Mucosa of stomach (tissue), 1 donor: ENCODE measurements at regions not wholly inside any gene's neighbourhood (a gene's known extent, or its start where the extent isn't known, plus 50 kb on each side); places are given as distances from the start of the nearest gene placed in this dataset.

ENCODE experiments used
- H3K27me3 ChIP-seq: one replicate; pipeline ENCODE4 v1.7.0; 2013; ENCODE audit warnings: mild to moderate bottlenecking, low read length; ENCODE audit not compliant: control insufficient read depth, insufficient read depth
- H3K36me3 ChIP-seq: one replicate; pipeline ENCODE4 v1.7.0; 2013; ENCODE audit warnings: low read length; ENCODE audit not compliant: control insufficient read depth, insufficient read depth
- H3K4me1 ChIP-seq: one replicate; pipeline ENCODE4 v1.7.0; 2013; ENCODE audit warnings: mild to moderate bottlenecking, low read length; ENCODE audit not compliant: control insufficient read depth, insufficient read depth
- H3K4me3 ChIP-seq: one replicate; pipeline ENCODE4 v1.7.0; 2013; ENCODE audit warnings: low read length
- H3K9ac ChIP-seq: one replicate; pipeline ENCODE4 v1.7.0; 2013; ENCODE audit warnings: mild to moderate bottlenecking, low read length, moderate library complexity
- H3K9me3 ChIP-seq: one replicate; pipeline ENCODE4 v1.7.0; 2013; ENCODE audit warnings: mild to moderate bottlenecking, low read length, moderate library complexity; ENCODE audit not compliant: control insufficient read depth
- donor health status: Pancreatic carcinoma.

- Histone ChIP-seq H3K9me3 (no peaks in the 10 kb centered on the region), H3K9ac (no peak overlapping the region), H3K4me1 (no peaks in the 10 kb centered on the region), H3K4me3 (no peak overlapping the region), H3K36me3 (no peaks in the 10 kb centered on the region), H3K27me3 (no peaks in the 10 kb centered on the region)
Observed at GRCh38 chr5:98627121-98627520, 146.3 kb upstream of the RGMB start.

DNA sequence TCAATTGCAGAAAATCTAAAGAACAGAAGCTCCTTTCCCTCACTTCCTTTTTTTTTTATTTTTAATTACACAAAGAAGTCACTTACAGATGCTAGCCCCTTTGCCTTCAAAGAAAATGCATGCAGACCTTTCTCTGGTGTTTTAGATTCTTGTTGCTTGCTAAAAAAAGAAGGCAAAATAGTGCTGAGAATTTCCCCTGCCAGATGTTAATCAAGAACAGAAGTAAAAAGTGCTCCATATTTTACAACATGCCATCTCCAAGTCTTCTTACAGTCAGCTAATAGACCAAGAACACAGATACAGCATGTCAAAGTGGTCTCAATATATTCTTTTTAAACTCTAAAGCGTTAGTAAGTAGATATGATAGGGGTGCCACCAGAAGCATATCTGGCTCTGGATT lies 142.8 kb upstream of the RGMB start:
- Histone ChIP-seq H3K9me3 (no peaks in the 10 kb centered on the region), H3K4me3 (no peak overlapping the region), H3K4me1 (no peaks in the 10 kb centered on the region), H3K9ac (no peak overlapping the region), H3K27me3 (no peaks in the 10 kb centered on the region), H3K36me3 (no peaks in the 10 kb centered on the region)

- no peak overlapping the region for H3K4me3 ChIP-seq
- no peaks in the 10 kb centered on the region for H3K36me3 ChIP-seq
- H3K9me3 ChIP-seq = no peaks in the 10 kb centered on the region
- no peaks in the 10 kb centered on the region for H3K4me1 ChIP-seq
- H3K27me3 ChIP-seq = no peaks in the 10 kb centered on the region
- no peak overlapping the region for H3K9ac ChIP-seq
Observed at GRCh38 chr5:98631311-98632054, 142.0 kb upstream of the RGMB start.

- Histone ChIP-seq H3K9ac (no peak overlapping the region), H3K4me3 (no peak overlapping the region), H3K9me3 (no peaks in the 10 kb centered on the region), H3K27me3 (no peaks in the 10 kb centered on the region), H3K36me3 (no peaks in the 10 kb centered on the region), H3K4me1 (no peaks in the 10 kb centered on the region)
Observed at GRCh38 chr5:98635656-98636055, 137.8 kb upstream of the RGMB start.

DNA sequence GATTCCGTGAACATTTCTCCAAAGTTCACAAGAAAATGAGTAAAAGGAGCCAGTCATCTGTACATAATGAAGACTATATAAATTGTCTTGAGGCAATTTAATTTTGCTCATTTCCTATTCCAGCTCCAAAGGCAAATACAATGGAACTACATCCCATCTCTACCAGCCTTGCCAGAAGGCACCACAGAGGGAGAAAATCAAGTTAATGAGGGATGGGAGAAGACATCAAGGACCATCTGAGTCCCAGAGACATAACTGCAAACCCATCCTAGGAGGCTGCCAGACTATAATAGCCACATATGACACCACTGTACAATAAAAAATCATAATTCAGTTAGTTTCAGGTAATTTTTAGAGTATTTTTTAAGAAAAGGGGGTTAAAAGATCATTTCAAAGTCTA lies 136.3 kb upstream of the RGMB start:
- Histone ChIP-seq H3K4me3 (no peak overlapping the region), H3K9me3 (no peaks in the 10 kb centered on the region), H3K9ac (no peak overlapping the region), H3K27me3 (no peaks in the 10 kb centered on the region), H3K4me1 (no peaks in the 10 kb centered on the region), H3K36me3 (no peaks in the 10 kb centered on the region)

DNA sequence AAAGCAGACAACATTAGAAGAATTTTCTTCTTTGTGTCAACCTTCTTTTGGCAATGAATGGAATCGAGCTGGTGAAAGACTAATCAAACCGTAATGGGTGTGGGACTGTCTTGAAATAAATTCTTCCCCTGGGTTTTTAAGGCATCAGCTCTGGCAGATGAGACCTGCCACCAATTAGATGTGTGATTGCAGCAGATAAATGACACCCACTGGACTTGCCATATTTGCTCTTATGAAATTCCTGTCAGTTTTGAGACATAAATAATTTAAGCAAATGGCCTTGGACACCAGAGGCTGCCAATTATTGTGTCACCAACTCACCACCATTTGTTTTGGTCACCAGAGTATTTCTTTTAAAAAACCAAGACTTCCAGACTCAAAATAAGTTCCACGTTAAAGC lies 135.9 kb upstream of the RGMB start:
- H3K27me3 ChIP-seq = no peaks in the 10 kb centered on the region
- no peaks in the 10 kb centered on the region for H3K4me1 ChIP-seq
- H3K9me3 ChIP-seq = no peaks in the 10 kb centered on the region
- no peak overlapping the region for H3K9ac ChIP-seq
- H3K4me3 ChIP-seq = no peak overlapping the region
- H3K36me3 ChIP-seq = no peaks in the 10 kb centered on the region

DNA sequence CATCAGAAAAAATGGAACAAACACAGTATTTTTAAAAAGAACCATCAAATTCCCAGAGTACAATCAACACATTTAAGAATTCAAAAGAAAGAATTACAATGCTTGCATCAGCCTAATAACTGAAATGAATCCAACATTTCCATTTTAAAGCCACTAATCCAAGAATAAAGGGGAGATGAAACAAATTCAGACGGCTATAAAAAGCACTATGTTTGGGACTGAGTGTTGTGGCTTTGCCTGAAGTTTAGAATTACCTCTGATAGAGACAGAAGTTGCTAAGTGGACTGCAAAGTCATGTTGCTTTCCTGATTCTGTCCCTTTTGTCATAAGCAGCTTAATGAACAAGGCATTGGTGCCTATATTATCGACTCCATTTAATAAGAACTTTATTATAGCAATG lies 135.4 kb upstream of the RGMB start:
- no peak overlapping the region for H3K9ac ChIP-seq
- H3K36me3 ChIP-seq = no peaks in the 10 kb centered on the region
- no peaks in the 10 kb centered on the region for H3K9me3 ChIP-seq
- H3K4me1 ChIP-seq = no peaks in the 10 kb centered on the region
- no peaks in the 10 kb centered on the region for H3K27me3 ChIP-seq
- H3K4me3 ChIP-seq = no peak overlapping the region

GRCh38 chr5:98638701-98639100 lies 134.8 kb upstream of the RGMB start:
- Histone ChIP-seq H3K27me3 (no peaks in the 10 kb centered on the region), H3K36me3 (no peaks in the 10 kb centered on the region), H3K9me3 (no peaks in the 10 kb centered on the region), H3K9ac (no peak overlapping the region), H3K4me3 (no peak overlapping the region), H3K4me1 (no peaks in the 10 kb centered on the region)

GRCh38 chr5:98639274-98639673 lies 134.2 kb upstream of the RGMB start:
- no peaks in the 10 kb centered on the region for H3K4me1 ChIP-seq
- H3K9ac ChIP-seq = no peak overlapping the region
- H3K27me3 ChIP-seq = no peaks in the 10 kb centered on the region
- H3K9me3 ChIP-seq = no peaks in the 10 kb centered on the region
- H3K36me3 ChIP-seq = no peaks in the 10 kb centered on the region
- H3K4me3 ChIP-seq = no peak overlapping the region

DNA sequence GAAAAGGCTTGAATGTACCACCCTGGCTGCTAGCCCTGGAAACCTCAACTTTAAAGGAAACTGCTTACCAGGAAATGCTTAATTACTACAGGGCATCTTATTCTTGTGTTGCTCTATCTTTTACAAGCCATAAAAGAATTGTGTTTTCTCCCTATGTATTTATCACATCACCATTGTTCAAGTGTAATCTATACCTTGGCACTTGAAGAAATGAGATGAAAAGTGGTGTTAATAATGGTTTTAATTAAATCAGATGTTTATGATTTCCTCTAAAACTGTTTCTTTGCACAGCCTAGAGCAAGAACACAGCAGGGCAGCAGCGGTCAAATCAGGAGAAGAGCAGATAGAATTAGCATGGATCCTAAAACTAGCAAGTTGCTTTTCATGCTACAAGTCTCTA lies 131.8 kb upstream of the RGMB start:
- Histone ChIP-seq H3K4me3 (no peak overlapping the region), H3K27me3 (no peaks in the 10 kb centered on the region), H3K4me1 (no peaks in the 10 kb centered on the region), H3K9me3 (no peaks in the 10 kb centered on the region), H3K9ac (no peak overlapping the region), H3K36me3 (no peaks in the 10 kb centered on the region)

DNA sequence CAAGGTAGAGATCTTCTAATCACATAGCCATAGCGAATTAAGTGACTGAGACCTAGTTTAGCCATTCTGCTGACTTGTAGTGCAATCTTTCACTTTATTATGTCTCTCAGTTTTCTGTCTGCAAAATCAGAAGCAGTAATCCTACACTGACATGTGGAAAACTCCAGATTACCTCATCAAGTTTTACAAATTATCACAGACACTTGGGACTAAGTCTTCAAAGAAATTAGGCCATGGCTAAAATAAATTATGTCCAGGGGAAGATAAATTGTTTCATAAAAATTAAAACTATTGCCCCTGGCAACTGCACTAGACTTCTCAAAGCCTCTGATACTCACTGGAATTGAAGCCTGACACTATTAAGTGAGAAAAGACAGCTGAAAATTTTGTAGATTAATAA lies 129.9 kb upstream of the RGMB start:
- no peaks in the 10 kb centered on the region for H3K36me3 ChIP-seq
- no peaks in the 10 kb centered on the region for H3K4me1 ChIP-seq
- no peaks in the 10 kb centered on the region for H3K27me3 ChIP-seq
- H3K9ac ChIP-seq = no peak overlapping the region
- H3K4me3 ChIP-seq = no peak overlapping the region
- H3K9me3 ChIP-seq = no peaks in the 10 kb centered on the region

- H3K36me3 ChIP-seq = no peaks in the 10 kb centered on the region
Observed at GRCh38 chr5:98651715-98652114, 121.7 kb upstream of the RGMB start.

More at GRCh38 chr5:98651715-98652114, 121.7 kb upstream of the RGMB start:
- no peaks in the 10 kb centered on the region for H3K27me3 ChIP-seq
- H3K9ac ChIP-seq = no peak overlapping the region
- no peaks in the 10 kb centered on the region for H3K4me1 ChIP-seq
- H3K9me3 ChIP-seq = no peaks in the 10 kb centered on the region
- no peak overlapping the region for H3K4me3 ChIP-seq
